ENCODE measurements at regions not wholly inside any gene's neighbourhood (a gene's known extent, or its start where the extent isn't known, plus 50 kb on each side); places are given as distances from the start of the nearest gene placed in this dataset.

DNA sequence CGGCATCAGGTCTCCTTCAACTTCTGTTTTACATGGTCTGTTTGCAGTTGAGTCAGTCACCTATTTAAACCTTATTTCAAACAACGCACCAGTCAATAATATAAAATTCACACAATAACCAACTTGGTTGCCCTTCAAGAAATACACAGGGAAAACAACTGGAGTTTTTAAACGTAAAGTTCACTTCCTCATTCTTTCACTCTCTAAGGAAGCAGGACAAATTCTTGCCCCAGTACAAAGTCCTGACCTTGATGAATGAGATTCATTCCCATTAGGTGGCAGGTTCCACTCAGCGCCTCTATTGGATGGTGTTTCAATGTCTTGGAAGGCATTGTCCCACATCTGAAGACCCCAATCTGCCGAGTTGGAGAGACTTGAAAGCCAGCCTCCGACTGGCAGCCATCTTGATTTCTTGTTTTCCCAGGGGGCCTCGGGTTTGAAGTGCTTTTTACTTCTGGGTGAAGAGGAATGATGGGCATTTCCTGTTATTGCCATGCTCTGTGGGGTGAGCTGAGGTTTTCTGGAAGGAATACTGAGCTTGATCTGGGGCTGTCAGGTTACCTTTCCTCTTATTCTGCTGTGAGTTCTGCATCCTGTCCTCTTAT, 105.0 kb downstream of the ACER2 start:
- TF ChIP-seq EZH2phosphoT487 (IDR thresholded peaks at IDR 0.05) (no peak), EZH2 (IDR thresholded peaks at IDR 0.05) (no peak)
- TF ChIP-seq, protein P1, sequence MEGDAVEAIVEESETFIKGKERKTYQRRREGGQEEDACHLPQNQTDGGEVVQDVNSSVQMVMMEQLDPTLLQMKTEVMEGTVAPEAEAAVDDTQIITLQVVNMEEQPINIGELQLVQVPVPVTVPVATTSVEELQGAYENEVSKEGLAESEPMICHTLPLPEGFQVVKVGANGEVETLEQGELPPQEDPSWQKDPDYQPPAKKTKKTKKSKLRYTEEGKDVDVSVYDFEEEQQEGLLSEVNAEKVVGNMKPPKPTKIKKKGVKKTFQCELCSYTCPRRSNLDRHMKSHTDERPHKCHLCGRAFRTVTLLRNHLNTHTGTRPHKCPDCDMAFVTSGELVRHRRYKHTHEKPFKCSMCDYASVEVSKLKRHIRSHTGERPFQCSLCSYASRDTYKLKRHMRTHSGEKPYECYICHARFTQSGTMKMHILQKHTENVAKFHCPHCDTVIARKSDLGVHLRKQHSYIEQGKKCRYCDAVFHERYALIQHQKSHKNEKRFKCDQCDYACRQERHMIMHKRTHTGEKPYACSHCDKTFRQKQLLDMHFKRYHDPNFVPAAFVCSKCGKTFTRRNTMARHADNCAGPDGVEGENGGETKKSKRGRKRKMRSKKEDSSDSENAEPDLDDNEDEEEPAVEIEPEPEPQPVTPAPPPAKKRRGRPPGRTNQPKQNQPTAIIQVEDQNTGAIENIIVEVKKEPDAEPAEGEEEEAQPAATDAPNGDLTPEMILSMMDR (IDR thresholded peaks at IDR 0.05): no peak
